ENCODE measurements at regions not wholly inside any gene's neighbourhood (a gene's known extent, or its start where the extent isn't known, plus 50 kb on each side); places are given as distances from the start of the nearest gene placed in this dataset.

- H2BK5ac ChIP-seq (ENCODE audit: low read depth, low read length) = no peak overlapping the region
- H4K91ac ChIP-seq (replicated peaks; ENCODE audit: insufficient read length, low read length) = no peak overlapping the region
- no peak overlapping the region for H3K18ac ChIP-seq (ENCODE audit: extremely low read depth, low read length)
- H3K23ac ChIP-seq (ENCODE audit: insufficient read length) = no peak overlapping the region
- 92% methylated on average over 2 of the region's 2 CpGs; no CpG with 5 or more reads in 1 of the 2 experiments for whole genome bisulfite sequencing, 2 experiments (ENCODE audit: extremely low coverage in 1 of 2, insufficient coverage in 1 of 2, insufficient read length in 1 of 2, insufficient replicate concordance in 2 of 2, low coverage in 1 of 2, low lambda C conversion rate in 2 of 2, missing lambda C conversion rate in 1 of 2)
- FAIRE-seq (no peak), DNase-seq (ENCODE audit: low read depth in 1 of 2, low spot score in 2 of 2) (no peak)
- no peak overlapping the region for H3K56ac ChIP-seq (replicated peaks; ENCODE audit: insufficient read length, low read depth, low read length)
- H3K27ac ChIP-seq (ENCODE audit: low read depth, low read length) = no peak overlapping the region
- 0 out of 4 replicates have a peak, but pooled peaks cover 2 to 3% of the 10 kb centered on the region in 2 experiments for H3K9me3 ChIP-seq (ENCODE audit: insufficient read depth in 2 of 2, low read depth in 1 of 2, low read length in 1 of 2)
- H4K5ac ChIP-seq (ENCODE audit: insufficient read length, low read depth, low read length) = no peak overlapping the region
- no peak overlapping the region for H2AFZ ChIP-seq (ENCODE audit: low read length)
- ChIA-PET CTCF (ENCODE audit: partially characterized antibody) (interaction anchor here (1.6 kb wide), 1 partner anchor 8 kb away, joined by 5 read pairs; no protein-coding TSS in a partner anchor), POLR2A (ENCODE audit: partially characterized antibody) (no interaction called here)
- H2BK20ac ChIP-seq (ENCODE audit: low read length) = no peak overlapping the region
- no peak overlapping the region for H2BK12ac ChIP-seq (ENCODE audit: low read depth, low read length)
- H3K79me2 ChIP-seq (ENCODE audit: control insufficient read depth in 1 of 2, insufficient read depth in 2 of 2, low read length in 2 of 2) = no peaks in the 10 kb centered on the region
- H4K8ac ChIP-seq (ENCODE audit: extremely low read depth, insufficient read depth, low read length) = no peak overlapping the region
- no peak overlapping the region for H3K4ac ChIP-seq (replicated peaks; ENCODE audit: insufficient read length, low read depth, low read length)
- no peak overlapping the region for H3K9ac ChIP-seq (replicated peaks in 1 of 4; ENCODE audit: extremely low read depth in 1 of 4, low read depth in 3 of 4, low read length in 3 of 4)
- H3K4me1 ChIP-seq (replicated peaks in 1 of 4; ENCODE audit: control insufficient read depth in 3 of 4, insufficient read depth in 4 of 4, low read length in 3 of 4) = peaks cover 0 to 3% (median 1%) of the 10 kb centered on the region in 4 experiments; a peak in 1 of 7 replicates
- H2BK15ac ChIP-seq (ENCODE audit: low read length) = no peak overlapping the region
- H3K23me2 ChIP-seq (ENCODE audit: low read depth, low read length) = no peaks in the 10 kb centered on the region
- H4K20me1 ChIP-seq (replicated peaks in 1 of 2; ENCODE audit: control insufficient read depth in 1 of 2, insufficient read depth in 2 of 2, low read length in 2 of 2) = no peaks in the 10 kb centered on the region
- no peak overlapping the region for H2BK120ac ChIP-seq (replicated peaks; ENCODE audit: low read depth, low read length)
- no peaks in the 10 kb centered on the region for H3K27me3 ChIP-seq (replicated peaks in 1 of 4; ENCODE audit: control insufficient read depth in 3 of 4, extremely low read depth in 1 of 4, insufficient read depth in 3 of 4, low read length in 3 of 4)
- H3K79me1 ChIP-seq (ENCODE audit: low read depth, low read length) = no peaks in the 10 kb centered on the region
- no peak overlapping the region for H3K14ac ChIP-seq (ENCODE audit: insufficient read length)
- no peak overlapping the region for H2AK5ac ChIP-seq (ENCODE audit: low read depth, low read length)
- H3K36me3 ChIP-seq (ENCODE audit: control insufficient read depth in 2 of 4, insufficient read depth in 4 of 4, low read length in 3 of 4) = no peaks in the 10 kb centered on the region
- no peak overlapping the region for H3K4me3 ChIP-seq (ENCODE audit: extremely low read depth in 1 of 4, insufficient read depth in 2 of 4, low read depth in 3 of 4, low read length in 4 of 4)
- H3K4me2 ChIP-seq (ENCODE audit: insufficient read depth in 1 of 2, low read depth in 2 of 2, low read length in 2 of 2) = no peak overlapping the region
- TF ChIP-seq CBX5 (IDR thresholded peaks at IDR 0.05; ENCODE audit: low read depth, low read length) (no peak), TEAD4 (IDR thresholded peaks at IDR 0.05; ENCODE audit: low read depth, low read length) (no peak), KDM1A (IDR thresholded peaks at IDR 0.05; ENCODE audit: borderline replicate concordance, low read length) (no peak), EZH2 (IDR thresholded peaks at IDR 0.05; ENCODE audit: low read depth, low read length, severe bottlenecking) (no peak), POLR2AphosphoS5 (IDR thresholded peaks at IDR 0.05; ENCODE audit: low read depth, low read length) (no peak), POU5F1 (IDR thresholded peaks at IDR 0.05; ENCODE audit: low read depth, low read length) (no peak), MAX (IDR thresholded peaks at IDR 0.05) (no peak), CREB1 (IDR thresholded peaks at IDR 0.05) (no peak), EP300 (IDR thresholded peaks at IDR 0.05; ENCODE audit: borderline replicate concordance in 1 of 2, low read depth in 2 of 2, low read length in 2 of 2) (no peak), TBP (IDR thresholded peaks at IDR 0.05; ENCODE audit: low read depth, low read length) (no peak), SIRT6 (IDR thresholded peaks at IDR 0.05; ENCODE audit: low read length) (no peak), CTCF (IDR thresholded peaks at IDR 0.05; ENCODE audit: control extremely low read depth in 1 of 3, insufficient read depth in 1 of 3, low read depth in 1 of 3, low read length in 3 of 3) (no peak)
Observed at GRCh38 chr11:80415580-80415979, 974.8 kb upstream of the TENM4 start.

All from H1 (cell line).